ENCODE measurements at regions not wholly inside any gene's neighbourhood (a gene's known extent, or its start where the extent isn't known, plus 50 kb on each side); places are given as distances from the start of the nearest gene placed in this dataset.

- in situ Hi-C loops (cut with MboI; ENCODE audit: low sequenced_read_pairs) = no loop called here
Measured at GRCh38 chr3:124230998-124231397, 239.1 kb upstream of the ROPN1 start.

- in situ Hi-C loops (cut with MboI; ENCODE audit: low sequenced_read_pairs) = no loop called here
Measured at GRCh38 chr3:124234852-124235252, 242.9 kb upstream of the ROPN1 start.

GRCh38 chr3:124235446-124235845, 243.5 kb upstream of the ROPN1 start:
- in situ Hi-C loops (cut with MboI; ENCODE audit: low sequenced_read_pairs) = no loop called here

- in situ Hi-C loops (cut with MboI; ENCODE audit: low sequenced_read_pairs) = no loop called here
Measured at GRCh38 chr3:124243177-124243859, 251.4 kb upstream of the ROPN1 start.

GRCh38 chr3:124246376-124246775, 254.5 kb upstream of the ROPN1 start:
- in situ Hi-C loops (cut with MboI; ENCODE audit: low sequenced_read_pairs) = no loop called here

GRCh38 chr3:124246949-124247348, 255.0 kb upstream of the ROPN1 start:
- in situ Hi-C loops (cut with MboI; ENCODE audit: low sequenced_read_pairs) = no loop called here

- in situ Hi-C loops (cut with MboI; ENCODE audit: low sequenced_read_pairs) = no loop called here
Measured at GRCh38 chr3:124248471-124249028, 256.6 kb upstream of the ROPN1 start.

- in situ Hi-C loops (cut with MboI; ENCODE audit: low sequenced_read_pairs) = no loop called here
Measured at GRCh38 chr3:124249038-124249437, 257.1 kb upstream of the ROPN1 start.

GRCh38 chr3:124250053-124250452, 258.1 kb upstream of the ROPN1 start:
- in situ Hi-C loops (cut with MboI; ENCODE audit: low sequenced_read_pairs) = no loop called here

- in situ Hi-C loops (cut with MboI; ENCODE audit: low sequenced_read_pairs) = no loop called here
Measured at GRCh38 chr3:124256156-124256555, 264.2 kb upstream of the ROPN1 start.

- in situ Hi-C loops (cut with MboI; ENCODE audit: low sequenced_read_pairs) = no loop called here
Measured at GRCh38 chr3:124256599-124256998, 264.7 kb upstream of the ROPN1 start.

- in situ Hi-C loops (cut with MboI; ENCODE audit: low sequenced_read_pairs) = no loop called here
Measured at GRCh38 chr3:124257336-124257864, 265.5 kb upstream of the ROPN1 start.

GRCh38 chr3:124258057-124258500, 266.2 kb upstream of the ROPN1 start:
- in situ Hi-C loops (cut with MboI; ENCODE audit: low sequenced_read_pairs) = no loop called here

GRCh38 chr3:124260206-124260915, 268.4 kb upstream of the ROPN1 start:
- in situ Hi-C loops (cut with MboI; ENCODE audit: low sequenced_read_pairs) = no loop called here

GRCh38 chr3:124261306-124261705, 269.4 kb upstream of the ROPN1 start:
- in situ Hi-C loops (cut with MboI; ENCODE audit: low sequenced_read_pairs) = no loop called here

GRCh38 chr3:124263168-124263567, 271.2 kb upstream of the ROPN1 start:
- in situ Hi-C loops (cut with MboI; ENCODE audit: low sequenced_read_pairs) = no loop called here

GRCh38 chr3:124264346-124264745, 272.4 kb upstream of the ROPN1 start:
- in situ Hi-C loops (cut with MboI; ENCODE audit: low sequenced_read_pairs) = no loop called here

GRCh38 chr3:124266487-124266886, 274.6 kb upstream of the ROPN1 start:
- in situ Hi-C loops (cut with MboI; ENCODE audit: low sequenced_read_pairs) = no loop called here

- in situ Hi-C loops (cut with MboI; ENCODE audit: low sequenced_read_pairs) = no loop called here
Measured at GRCh38 chr3:124267406-124267805, 275.5 kb upstream of the ROPN1 start.

GRCh38 chr3:124268355-124268754, 276.4 kb upstream of the ROPN1 start:
- in situ Hi-C loops (cut with MboI; ENCODE audit: low sequenced_read_pairs) = no loop called here

- in situ Hi-C loops (cut with MboI; ENCODE audit: low sequenced_read_pairs) = no loop called here
Measured at GRCh38 chr3:124269619-124270018, 277.7 kb upstream of the ROPN1 start.

GRCh38 chr3:124272605-124273151, 280.8 kb upstream of the ROPN1 start:
- in situ Hi-C loops (cut with MboI; ENCODE audit: low sequenced_read_pairs) = no loop called here

Data from HL-60/S4 treated with phorbol 12-myristate 13-acetate at 8.2 ng/mL for 4 days and 3 days (cell line).